Mesodermal cell (in vitro differentiated cells): ENCODE measurements at regions not wholly inside any gene's neighbourhood (a gene's known extent, or its start where the extent isn't known, plus 50 kb on each side); places are given as distances from the start of the nearest gene placed in this dataset.
"Not testable (repeated sequence)": the region's sequence is repeated elsewhere in the genome, so short reads cannot be mapped to it uniquely, and the experiment has no call there.

Experiments used
- H3K27ac ChIP-seq: 2 replicates; pipeline ENCODE4 v1.7.0; 2013; ENCODE audit warnings: mild to moderate bottlenecking, low read depth, low read length, moderate library complexity; ENCODE audit not compliant: severe bottlenecking
- H3K36me3 ChIP-seq: 2 replicates; pipeline ENCODE4 v1.7.1; 2013; ENCODE audit warnings: mild to moderate bottlenecking, low read length, moderate library complexity; ENCODE audit not compliant: control insufficient read depth, insufficient read depth
- H3K4me1 ChIP-seq: one replicate; pipeline ENCODE4 v1.7.1; 2013; ENCODE audit warnings: mild to moderate bottlenecking, low read length; ENCODE audit not compliant: insufficient read depth, control insufficient read depth, poor library complexity, severe bottlenecking
- H3K4me3 ChIP-seq: 2 replicates; pipeline ENCODE4 v1.7.0; 2013; ENCODE audit warnings: low read length, control low read depth, mild to moderate bottlenecking; ENCODE audit not compliant: insufficient read depth, poor library complexity, severe bottlenecking; ENCODE audit errors: extremely low read depth
- H3K9me3 ChIP-seq: 2 replicates; pipeline ENCODE4 v1.7.1; 2013; ENCODE audit warnings: mild to moderate bottlenecking, low read length, moderate library complexity; ENCODE audit not compliant: control insufficient read depth
- WGBS, 2 experiments: methylation state at CpG; one replicate each; pipeline ENCODE4 v1.1.5; 2013; ENCODE audit warnings: missing lambda C conversion rate in 2 of 2; ENCODE audit not compliant: insufficient coverage in 2 of 2; 5-methylcytosine and 5-hydroxymethylcytosine counted together

DNA sequence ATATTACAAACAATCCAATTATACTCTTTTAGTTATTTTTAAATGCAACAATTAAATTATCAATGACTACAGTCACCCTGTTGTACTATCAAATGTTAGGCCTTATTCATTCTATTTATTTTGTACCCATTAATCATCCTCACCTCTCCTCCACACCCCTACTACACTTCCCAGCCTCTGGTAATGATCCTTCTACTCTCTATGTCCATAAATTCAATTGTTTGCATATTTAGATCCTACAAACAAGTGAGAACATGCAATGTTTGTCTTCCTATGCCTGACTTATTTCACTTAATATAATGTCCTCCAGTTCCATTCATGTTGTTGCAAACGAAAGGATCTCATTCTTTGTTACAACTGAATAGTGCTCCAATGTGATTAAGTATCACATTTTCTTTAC lies 1414.6 kb downstream of the SLITRK1 start:
- Histone ChIP-seq H3K4me3 (no peak overlapping the region), H3K27ac (no peak overlapping the region), H3K36me3 (no peaks in the 10 kb centered on the region), H3K9me3 (no peaks in the 10 kb centered on the region), H3K4me1 (no peaks in the 10 kb centered on the region)
- WGBS, 2 experiments: 100% methylated on average over 1 of the region's 1 CpG; no CpG with 5 or more reads in 1 of the 2 experiments

- not testable (repeated sequence) for H3K4me3 ChIP-seq
Measured at GRCh38 chr13:82459575-82459974, 1422.7 kb downstream of the SLITRK1 start.

DNA sequence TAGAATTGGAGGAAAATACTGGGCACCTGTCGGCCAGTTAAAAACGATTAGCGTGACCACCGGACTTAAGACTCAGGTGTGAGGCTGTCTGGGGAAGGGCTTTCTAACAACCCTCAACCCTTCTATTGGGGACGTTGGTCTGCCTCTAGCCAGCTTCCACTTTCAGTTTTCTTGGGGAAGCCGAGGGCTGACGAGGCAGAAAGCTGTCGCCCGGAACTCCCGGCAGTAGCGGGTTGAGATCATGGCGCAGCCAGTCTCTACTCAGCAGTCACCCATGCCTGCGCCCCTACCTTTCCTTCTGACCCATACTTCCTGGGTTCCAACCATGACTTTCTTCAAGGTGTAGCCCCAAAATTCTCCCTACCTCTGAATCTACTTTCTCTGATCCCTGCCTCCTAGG lies 1424.1 kb downstream of the SLITRK1 start:
- Histone ChIP-seq H3K4me3 (no peak overlapping the region), H3K27ac (no peak overlapping the region), H3K36me3 (no peaks in the 10 kb centered on the region), H3K4me1 (no peaks in the 10 kb centered on the region), H3K9me3 (no peaks in the 10 kb centered on the region)
- WGBS, 2 experiments: 97 to 98% methylated on average over 5 to 10 of the region's 13 CpGs

More at GRCh38 chr13:82459575-82459974, 1422.7 kb downstream of the SLITRK1 start:
- not testable (repeated sequence) for H3K36me3 ChIP-seq, H3K27ac ChIP-seq, H3K4me1 ChIP-seq, H3K9me3 ChIP-seq
- 79 to 80% methylated on average over 4 of the region's 4 CpGs for WGBS, 2 experiments

DNA sequence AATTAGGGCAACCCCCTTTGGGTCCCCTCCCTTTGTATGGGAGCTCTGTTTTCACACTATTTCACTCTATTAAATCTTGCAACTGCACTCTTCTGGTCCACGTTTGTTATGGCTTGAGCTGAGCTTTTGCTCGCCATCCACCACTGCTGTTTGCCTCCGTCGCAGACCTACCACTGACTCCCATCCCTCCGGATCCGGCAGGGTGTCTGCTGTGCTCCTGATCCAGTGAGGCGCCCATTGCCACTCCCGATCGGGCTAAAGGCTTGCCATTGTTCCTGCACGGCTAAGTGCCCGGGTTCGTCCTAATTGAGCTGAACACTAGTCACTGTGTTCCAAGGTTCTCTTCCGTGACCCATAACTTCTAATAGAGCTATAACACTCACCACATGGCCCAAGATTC lies 1424.7 kb downstream of the SLITRK1 start:
- 89 to 95% methylated on average over 10 to 11 of the region's 13 CpGs for WGBS, 2 experiments
- H3K9me3 ChIP-seq, H3K4me1 ChIP-seq, H3K27ac ChIP-seq, H3K4me3 ChIP-seq, H3K36me3 ChIP-seq: not testable (repeated sequence)

- Histone ChIP-seq H3K4me1 (no peaks in the 10 kb centered on the region), H3K4me3 (no peak overlapping the region), H3K36me3 (no peaks in the 10 kb centered on the region), H3K27ac (no peak overlapping the region), H3K9me3 (peaks cover 3% of the 10 kb centered on the region)
- no CpG with 5 or more reads among the region's 1 CpG for WGBS, 2 experiments
Measured at GRCh38 chr13:82447416-82448077, 1434.7 kb downstream of the SLITRK1 start.

DNA sequence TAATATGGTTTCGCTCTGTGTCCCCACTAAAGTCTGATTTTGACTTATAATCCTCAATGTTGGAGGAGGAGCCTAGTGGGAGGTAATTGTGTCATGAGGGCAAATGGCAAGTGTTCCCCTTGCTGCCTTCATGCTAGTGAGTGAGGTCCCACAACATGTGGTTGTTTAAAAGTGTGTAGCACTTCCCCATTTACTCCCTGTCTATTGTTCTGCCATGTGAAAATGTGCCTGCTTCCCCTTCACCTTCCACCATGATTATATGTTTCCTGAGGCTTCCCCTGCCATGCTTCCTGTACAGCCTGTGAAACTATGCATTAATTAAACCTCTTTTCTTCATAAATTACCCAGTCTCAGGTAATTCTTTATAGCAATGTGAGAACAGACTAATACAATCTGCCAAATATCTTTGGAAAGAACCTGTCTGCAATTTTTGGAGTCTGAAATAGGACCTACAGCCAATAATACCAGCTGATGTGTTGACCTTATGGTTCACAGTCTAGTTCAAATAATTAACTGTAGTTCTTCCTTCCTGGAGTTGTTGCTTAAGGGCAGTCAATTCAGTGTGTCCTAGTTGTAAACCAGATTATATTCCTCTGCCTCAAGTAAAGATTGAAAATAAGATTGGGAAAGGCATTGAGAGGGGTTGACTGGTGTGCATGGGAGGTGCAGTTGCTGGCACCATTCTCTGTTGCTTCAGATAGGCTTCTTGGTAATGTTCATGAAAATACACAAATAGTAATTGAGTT lies 1442.9 kb downstream of the SLITRK1 start:
- no peak overlapping the region for H3K4me3 ChIP-seq
- no peaks in the 10 kb centered on the region for H3K4me1 ChIP-seq
- no peak overlapping the region for H3K27ac ChIP-seq
- no CpG with 5 or more reads among the region's 1 CpG for WGBS, 2 experiments
- no peaks in the 10 kb centered on the region for H3K9me3 ChIP-seq
- no peaks in the 10 kb centered on the region for H3K36me3 ChIP-seq

GRCh38 chr13:82438320-82438719 lies 1444.0 kb downstream of the SLITRK1 start:
- Histone ChIP-seq H3K36me3 (no peaks in the 10 kb centered on the region), H3K9me3 (no peaks in the 10 kb centered on the region), H3K4me3 (no peak overlapping the region), H3K27ac (no peak overlapping the region), H3K4me1 (no peaks in the 10 kb centered on the region)
- WGBS, 2 experiments: 80% methylated on average over 1 of the region's 1 CpG; no CpG with 5 or more reads in 1 of the 2 experiments

DNA sequence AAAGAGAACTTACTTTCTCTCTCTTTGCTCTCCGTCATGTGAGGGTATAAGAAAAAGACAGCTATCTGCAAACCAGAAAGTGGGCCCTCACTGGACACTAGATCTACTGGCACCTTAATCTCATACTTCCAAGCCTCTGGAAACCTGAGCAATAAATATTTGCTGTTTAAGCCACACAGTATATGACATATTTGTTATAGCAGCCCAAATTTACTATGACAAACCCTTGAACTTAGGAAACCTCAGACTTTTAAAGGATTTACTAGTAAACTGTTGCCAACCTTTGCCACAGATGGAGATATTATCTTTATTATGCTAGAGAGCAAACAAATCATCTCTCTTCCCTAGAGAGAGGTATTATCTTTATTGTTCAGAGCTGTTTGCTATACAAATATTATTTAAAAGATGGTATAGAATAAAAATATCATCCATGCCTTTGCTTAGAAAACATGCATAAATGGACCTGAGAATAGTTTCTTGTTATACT lies 1446.1 kb downstream of the SLITRK1 start:
- no CpG with 5 or more reads among the region's 1 CpG for WGBS, 2 experiments
- Histone ChIP-seq H3K4me3 (no peak overlapping the region), H3K36me3 (no peaks in the 10 kb centered on the region), H3K9me3 (no peaks in the 10 kb centered on the region), H3K4me1 (no peaks in the 10 kb centered on the region), H3K27ac (no peak overlapping the region)

DNA sequence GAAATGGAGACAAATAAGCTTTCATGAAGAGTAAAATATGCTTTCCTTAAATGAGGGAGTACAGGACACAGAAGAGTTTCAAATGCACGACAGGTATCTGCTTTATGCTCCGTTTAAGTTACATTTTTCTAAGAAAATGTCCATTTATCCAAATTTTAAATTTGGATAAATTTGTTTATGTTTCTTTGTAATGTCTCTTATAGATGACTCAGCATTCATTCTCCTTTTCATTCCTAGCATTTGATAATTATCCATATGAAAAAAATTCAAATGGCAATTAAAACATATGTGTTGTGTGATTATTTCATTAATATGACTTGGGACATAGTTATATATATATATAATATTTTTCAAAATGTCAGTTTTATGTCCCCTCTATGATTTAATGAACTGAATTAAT lies 1449.3 kb downstream of the SLITRK1 start:
- Histone ChIP-seq H3K9me3 (no peaks in the 10 kb centered on the region), H3K36me3 (no peaks in the 10 kb centered on the region), H3K4me3 (no peak overlapping the region), H3K4me1 (no peaks in the 10 kb centered on the region), H3K27ac (no peak overlapping the region)
- no CpG with 5 or more reads among the region's 2 CpGs for WGBS, 2 experiments

- Histone ChIP-seq H3K4me1 (no peaks in the 10 kb centered on the region), H3K27ac (no peak overlapping the region), H3K9me3 (no peaks in the 10 kb centered on the region), H3K36me3 (no peaks in the 10 kb centered on the region), H3K4me3 (no peak overlapping the region)
- 90 to 96% methylated on average over 3 of the region's 5 CpGs for WGBS, 2 experiments
Measured at GRCh38 chr13:82412749-82413148, 1469.5 kb downstream of the SLITRK1 start.

- 82% methylated on average over 2 of the region's 4 CpGs; no CpG with 5 or more reads in 1 of the 2 experiments for WGBS, 2 experiments
- Histone ChIP-seq H3K27ac (no peak overlapping the region), H3K36me3 (no peaks in the 10 kb centered on the region), H3K9me3 (no peaks in the 10 kb centered on the region), H3K4me3 (no peak overlapping the region), H3K4me1 (no peaks in the 10 kb centered on the region)
Measured at GRCh38 chr13:82407321-82407720, 1475.0 kb downstream of the SLITRK1 start.
